Right forelimb (tissue), 1 donor: ENCODE measurements at regions not wholly inside any gene's neighbourhood (a gene's known extent, or its start where the extent isn't known, plus 50 kb on each side); places are given as distances from the start of the nearest gene placed in this dataset.
"Not testable (repeated sequence)": the region's sequence is repeated elsewhere in the genome, so short reads cannot be mapped to it uniquely, and the experiment has no call there.

Experiments used
- DNase-seq: peaks from one replicate; pipeline ENCODE4 v3.0.0-alpha.2; 2018

- no peak for DNase-seq
Observed at GRCh38 chr10:34957531-34957930, 132.6 kb downstream of the CUL2 start.

DNA sequence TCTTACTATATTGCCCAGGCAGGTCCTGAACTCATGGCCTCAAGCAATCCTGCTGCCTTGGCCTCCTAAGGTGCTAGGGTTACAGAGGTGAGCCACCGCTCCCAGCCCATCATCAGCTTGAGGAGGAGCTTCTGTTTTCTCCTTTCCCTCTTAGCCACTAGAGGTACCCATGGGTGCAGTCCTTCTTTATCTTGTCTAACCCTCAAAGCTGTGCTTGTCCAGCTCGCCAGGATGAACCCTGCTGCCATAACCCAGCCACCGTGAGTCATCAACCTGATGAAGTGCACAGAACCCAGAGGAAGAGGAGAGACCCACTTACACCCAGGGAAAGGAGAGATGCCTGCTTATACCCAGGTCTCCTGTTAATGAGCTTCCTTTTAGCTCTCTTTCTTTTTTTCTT is 133.4 kb downstream of the CUL2 start:
- no peak for DNase-seq

- no peak for DNase-seq
Observed at GRCh38 chr10:34955391-34955790, 134.8 kb downstream of the CUL2 start.

GRCh38 chr10:34954142-34954541 is 136.0 kb downstream of the CUL2 start:
- no peak for DNase-seq

DNA sequence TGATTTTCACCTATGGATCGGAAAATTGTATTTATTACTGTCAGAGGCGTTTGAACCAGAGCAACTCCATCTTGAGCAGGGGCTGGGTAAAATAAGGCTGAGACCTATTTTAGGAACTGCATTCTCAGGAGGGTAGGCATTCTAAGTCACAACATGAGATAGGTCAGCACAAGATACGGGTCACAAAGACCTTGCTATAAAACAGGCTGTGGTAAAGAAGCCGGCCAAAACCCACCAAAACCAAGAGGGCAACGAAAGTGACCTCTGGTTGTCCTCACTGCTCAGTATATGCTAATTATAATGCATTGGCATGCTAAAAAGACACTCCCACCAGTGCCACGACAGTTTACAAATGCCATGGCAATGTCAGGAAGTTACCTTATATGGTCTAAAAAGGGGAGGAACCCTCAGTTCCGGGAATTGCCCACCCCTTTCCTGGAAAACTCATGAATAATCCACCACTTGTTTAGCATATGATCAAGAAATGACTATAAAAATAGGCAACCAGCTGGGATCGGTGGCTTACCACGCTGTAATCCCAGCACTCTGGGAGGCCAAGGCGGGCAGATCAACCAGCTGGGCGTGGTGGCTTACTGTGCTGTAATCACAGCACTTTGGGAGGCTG is 136.3 kb upstream of the PARD3 start:
- DNase-seq = not testable (repeated sequence)

DNA sequence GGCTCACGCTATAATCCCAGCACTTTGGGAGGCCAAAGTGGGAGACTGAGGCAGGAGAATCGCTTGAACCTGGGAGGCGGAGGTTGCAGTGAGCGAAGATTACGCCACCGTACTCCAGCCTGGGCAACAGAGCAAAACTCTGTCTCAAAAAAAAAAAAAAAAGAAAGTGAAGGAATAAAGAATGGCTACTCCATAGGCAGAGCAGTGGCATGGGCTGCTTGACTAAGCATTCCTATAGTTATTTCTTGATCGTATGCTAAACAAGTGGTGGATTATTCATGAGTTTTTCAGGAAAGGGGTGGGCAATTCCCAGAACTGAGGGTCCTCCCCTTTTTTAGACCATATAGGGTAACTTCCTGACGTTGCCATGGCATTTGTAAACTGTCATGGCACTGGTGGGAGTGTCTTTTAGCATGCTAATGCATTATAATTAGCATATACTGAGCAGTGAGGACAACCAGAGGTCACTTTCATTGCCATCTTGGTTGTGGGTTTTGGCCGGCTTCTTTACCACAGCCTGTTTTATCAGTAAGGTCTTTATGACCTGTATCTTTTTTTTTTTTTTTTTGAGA is 130.9 kb upstream of the PARD3 start:
- DNase-seq = not testable (repeated sequence)

GRCh38 chr10:34941471-34942357 is 126.6 kb upstream of the PARD3 start:
- no peak for DNase-seq

DNA sequence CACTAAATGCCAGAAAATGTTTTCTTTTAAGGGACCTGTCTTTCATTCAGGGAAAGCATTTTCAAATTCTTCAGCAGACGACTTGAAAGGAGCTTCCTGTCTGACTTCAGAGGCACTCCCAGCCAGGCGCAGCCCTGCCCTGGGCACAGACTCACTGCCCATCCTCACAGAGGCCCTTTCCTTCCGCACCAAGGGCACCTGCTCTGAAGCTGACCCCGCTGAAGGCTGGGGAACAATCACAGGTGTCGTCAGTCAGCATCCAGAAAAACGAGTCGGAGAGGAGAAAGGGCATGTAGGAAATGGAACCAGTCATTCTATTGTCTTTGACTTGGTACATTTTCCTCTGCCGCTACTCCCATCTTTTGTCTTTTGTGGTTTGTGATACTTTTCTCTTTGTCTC is 125.3 kb upstream of the PARD3 start:
- DNase-seq = no peak

- no peak for DNase-seq
Observed at GRCh38 chr10:34938399-34938670, 123.2 kb upstream of the PARD3 start.

DNA sequence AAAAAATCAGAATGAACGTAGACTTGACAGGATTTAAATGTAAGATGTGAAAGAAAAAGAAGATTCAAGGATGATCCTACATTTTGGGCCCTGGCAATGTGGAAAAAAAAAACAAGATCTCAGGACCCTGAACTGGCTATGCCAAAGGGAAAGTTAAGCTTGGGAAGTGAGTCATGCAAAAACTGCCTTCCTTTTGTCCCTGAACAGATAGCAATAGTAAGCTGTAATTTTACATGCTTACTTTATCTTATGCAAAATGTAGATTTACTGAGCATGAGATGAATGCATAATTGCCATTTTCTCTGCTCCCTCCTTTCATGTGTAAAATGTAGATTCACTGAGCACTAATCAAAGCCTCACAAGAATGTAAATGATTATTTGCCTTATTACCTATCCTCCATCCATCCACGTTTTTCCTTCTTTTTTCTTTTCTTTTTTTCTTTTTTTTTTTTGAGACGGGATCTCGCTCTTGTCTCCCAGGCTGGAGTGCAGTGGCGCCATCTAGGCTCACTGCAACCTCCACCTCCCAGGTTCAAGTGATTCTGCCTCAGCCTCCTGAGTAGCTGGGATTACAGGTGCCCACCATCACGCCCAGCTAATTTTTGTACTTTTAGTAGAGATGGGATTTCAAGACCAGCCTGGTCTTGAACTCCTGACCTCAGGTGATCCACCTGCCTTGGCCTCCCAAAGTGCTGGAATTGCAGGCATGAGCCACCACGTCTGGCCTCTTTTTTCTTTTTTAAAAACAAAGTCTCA is 122.7 kb upstream of the PARD3 start:
- not testable (repeated sequence) for DNase-seq

DNA sequence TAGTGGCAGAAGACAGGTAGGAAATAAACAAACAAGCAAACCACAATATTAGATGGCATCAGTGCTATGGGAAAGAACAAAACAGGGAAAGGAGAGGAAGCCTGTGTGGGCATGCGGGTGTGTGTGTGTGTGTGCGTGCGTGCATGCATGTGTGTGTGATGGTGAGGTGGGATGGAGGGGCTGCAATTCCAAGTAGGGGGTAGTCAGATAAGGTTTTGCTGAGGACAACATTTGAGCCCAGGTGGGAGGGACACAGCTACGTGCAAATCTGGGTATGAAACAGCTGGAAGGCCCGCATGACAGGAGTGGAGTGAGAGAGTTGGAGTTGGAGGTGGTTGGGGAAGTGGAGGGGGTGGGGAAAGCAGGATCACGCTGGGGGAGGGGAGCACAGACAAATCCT is 121.0 kb upstream of the PARD3 start:
- DNase-seq = no peak

GRCh38 chr10:34933676-34934075 is 118.6 kb upstream of the PARD3 start:
- no peak for DNase-seq

DNA sequence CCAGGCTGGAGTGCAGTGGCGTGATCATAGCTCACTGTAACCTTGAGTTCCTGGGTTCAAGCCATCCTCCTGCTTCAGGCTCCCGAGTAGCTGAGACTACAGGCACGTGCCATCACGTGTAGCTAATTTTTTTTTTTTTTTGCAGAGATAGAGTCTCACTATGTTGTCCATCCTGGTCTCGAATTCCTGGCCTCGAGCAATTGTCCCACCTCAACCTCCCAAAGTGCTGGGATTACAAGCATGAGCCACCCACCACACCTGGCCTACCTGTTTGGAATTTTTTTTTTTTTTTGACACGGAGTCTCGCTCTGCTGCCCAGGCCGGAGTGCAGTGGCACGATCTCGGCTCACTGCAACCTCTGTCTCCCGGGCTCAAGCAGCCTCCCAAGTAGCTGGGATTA is 117.1 kb upstream of the PARD3 start:
- DNase-seq = no peak

DNA sequence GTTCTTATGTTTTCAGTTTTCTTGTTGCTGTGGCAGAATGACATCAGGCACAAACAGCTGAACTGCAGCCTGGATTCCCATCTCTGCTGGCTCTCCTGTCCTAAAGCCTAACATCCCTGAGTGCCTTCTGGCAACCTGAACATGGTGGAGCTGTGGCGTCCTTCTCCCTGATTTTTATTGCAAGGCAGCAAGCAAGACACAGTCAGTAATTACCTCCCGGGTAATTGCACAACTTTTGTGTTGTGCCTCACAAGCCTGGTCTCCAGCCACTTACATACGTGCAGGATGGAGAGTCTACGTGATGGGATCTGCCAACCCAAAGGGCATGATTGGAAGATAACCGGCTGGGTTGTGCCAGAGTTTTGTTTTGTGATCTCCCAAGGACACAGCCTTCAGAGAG is 116.1 kb upstream of the PARD3 start:
- DNase-seq = no peak

GRCh38 chr10:34922138-34922537 is 107.0 kb upstream of the PARD3 start:
- no peak for DNase-seq

DNA sequence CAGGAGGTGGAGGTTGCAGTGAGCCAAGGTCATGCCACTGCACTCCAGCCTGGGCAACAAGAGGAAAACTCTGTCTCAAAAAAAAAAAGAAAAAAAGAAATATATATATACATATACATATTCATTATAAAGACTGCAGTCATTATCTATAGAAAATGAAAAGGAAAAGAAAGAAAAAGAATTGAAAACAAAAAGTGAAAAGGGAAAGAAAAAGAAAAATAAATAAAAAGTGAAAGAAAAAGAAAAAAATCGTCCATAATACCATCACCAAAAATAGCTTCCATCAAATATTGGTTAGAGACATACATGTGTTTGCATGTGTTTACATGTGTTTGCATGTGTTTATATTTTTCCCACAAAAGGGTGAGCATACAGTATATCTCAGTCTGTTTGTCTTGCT is 105.5 kb upstream of the PARD3 start:
- DNase-seq = no peak

DNA sequence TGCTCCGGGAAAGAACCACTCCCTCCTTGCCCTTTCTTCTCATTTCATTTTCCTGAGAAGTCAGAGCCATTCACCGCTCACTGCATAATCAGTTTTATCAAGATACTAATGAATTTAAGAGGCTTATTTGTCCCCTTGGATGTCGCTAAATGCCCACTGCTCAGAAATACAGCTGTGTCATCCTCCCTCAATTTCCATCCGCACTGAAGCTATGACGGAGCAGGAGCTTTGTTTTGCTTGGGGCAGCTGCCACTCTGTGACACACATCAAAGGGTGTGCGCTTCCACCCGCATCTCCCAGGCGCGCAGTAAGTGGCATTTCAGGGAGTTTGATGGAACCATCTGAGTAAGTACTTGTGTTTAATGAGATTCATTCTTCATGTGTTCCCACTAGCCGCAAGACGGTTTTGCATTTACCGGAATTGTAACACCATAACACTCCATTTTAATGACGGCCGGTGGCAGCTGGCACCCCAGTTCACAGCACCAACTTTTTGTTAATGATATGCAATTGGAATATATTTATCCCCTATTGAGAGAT is 103.8 kb upstream of the PARD3 start:
- DNase-seq = no peak

DNA sequence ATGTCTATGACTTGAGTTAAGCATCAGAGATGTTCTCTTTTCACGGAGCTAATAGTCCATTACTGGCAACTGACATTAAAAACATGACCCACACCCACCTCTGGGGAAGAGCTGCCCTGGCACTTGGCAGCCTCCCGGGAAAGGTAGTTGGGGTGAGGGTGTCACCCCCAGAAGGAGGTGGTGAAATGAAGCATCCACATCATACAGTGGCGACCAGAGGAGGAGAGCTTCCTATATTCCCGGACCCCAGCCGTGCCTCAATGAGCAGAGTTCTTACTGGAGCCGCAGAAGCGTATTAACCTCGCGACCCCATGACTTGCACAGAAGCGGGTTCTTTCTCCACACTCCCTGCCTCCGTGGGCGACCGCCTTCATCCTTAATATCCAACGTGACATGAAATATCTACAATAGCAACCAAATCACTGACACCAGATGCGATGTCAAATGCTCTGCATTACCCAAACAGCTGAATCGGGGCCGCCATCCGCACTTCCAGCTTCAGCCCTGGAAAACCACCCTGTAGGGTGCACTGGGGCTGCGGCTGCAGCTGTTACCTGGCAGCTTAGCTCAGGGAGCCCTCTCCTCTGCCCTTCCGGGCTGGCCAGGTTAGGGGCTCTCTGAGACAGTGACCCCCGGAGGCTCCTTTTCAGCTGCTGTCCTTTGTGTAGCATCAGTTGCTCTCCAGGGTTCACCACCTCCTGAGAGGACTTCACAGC is 103.1 kb upstream of the PARD3 start:
- DNase-seq = no peak

- no peak for DNase-seq
Observed at GRCh38 chr10:34916314-34916713, 101.2 kb upstream of the PARD3 start.

DNA sequence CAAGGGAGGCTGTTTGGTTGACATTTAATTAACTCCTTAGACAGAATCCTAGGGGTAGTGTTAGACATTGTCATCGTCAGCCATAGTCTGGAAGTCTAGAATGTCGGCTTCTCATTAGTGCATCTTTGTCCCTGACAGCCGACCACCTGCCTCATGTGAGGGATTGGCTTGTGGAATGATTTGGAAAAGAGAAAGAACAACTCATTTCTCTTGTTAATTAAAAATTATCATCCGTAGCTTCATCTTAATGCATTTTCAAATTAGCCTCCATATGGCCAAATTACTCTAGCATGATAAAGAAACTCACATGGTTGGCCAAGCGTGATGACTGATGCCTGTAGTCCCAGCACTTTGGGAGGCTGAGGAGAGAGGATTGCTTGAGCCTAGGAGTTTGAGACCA is 97.7 kb upstream of the PARD3 start:
- no peak for DNase-seq

DNA sequence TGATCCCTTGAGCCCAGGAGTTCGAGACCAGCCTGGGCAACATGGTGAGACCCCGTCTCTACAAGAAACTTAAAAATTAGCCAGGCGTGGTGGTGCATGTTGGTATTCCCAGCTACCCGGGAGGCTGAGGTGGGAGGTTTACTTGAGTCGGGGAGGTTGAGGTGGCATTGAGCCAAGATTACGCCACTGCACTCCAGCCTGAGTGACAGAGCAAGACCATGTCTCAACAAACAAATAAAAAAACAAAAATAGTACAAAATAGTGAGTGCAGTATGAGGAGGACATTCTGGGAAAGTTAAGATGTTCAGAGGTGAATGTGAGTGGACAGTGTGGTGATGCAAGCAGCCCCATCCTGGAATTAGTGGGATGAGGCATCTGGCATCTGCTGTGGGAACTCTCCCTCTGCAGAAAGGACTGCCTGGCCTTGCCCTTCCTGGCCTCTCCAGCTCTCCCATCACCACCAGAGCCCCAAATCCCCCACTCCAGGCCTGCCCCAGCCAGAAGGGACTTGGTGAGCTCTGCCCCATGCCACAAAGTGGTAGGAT is 96.6 kb upstream of the PARD3 start:
- DNase-seq = no peak

DNA sequence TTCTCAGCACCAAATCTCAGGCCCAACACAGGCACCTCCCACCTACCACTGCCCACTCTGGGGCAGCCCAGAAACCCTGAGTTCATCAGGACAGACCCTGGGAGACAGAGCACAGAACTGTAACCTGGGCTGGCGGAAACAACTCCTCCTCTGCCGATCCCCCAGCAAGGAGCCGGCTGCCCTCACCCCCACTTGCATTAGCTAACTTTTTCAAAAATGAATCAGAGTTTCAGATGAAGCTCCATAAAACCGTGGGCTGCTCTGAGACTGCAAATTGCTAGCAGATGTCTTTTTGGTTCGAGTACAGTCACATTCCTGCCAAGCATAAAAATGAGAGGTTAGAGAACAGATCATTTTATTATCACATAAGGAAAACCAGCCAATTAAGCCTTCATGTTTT is 93.4 kb upstream of the PARD3 start:
- peak; percentile 55 for DNase-seq
